ENCODE measurements at regions not wholly inside any gene's neighbourhood (a gene's known extent, or its start where the extent isn't known, plus 50 kb on each side); places are given as distances from the start of the nearest gene placed in this dataset.
A peak's percentile ranks its signal among the peaks of the same experiment; 100 is the strongest.

GRCh38 chr18:3360211-3360610, 89.8 kb upstream of the TGIF1 start:
- no peak for DNase-seq

GRCh38 chr18:3367491-3368091, 82.4 kb upstream of the TGIF1 start:
- no peak for DNase-seq

GRCh38 chr18:3368193-3368592, 81.8 kb upstream of the TGIF1 start:
- DNase-seq, result no peak

GRCh38 chr18:3379685-3380084, 70.3 kb upstream of the TGIF1 start:
- no peak for DNase-seq

- DNase-seq, result peak in 1 of 6 experiments; percentile 3
These were observed 69.5 kb upstream of the TGIF1 start for GRCh38 chr18:3380384-3380961.

GRCh38 chr18:3383381-3383915, 66.5 kb upstream of the TGIF1 start:
- no peak for DNase-seq

- DNase-seq, result no peak
These were observed 65.1 kb upstream of the TGIF1 start for GRCh38 chr18:3384664-3385563.

- DNase-seq, result no peak
These were observed 61.6 kb upstream of the TGIF1 start for GRCh38 chr18:3388323-3388722.

GRCh38 chr18:3388980-3389379, 61.0 kb upstream of the TGIF1 start:
- DNase-seq, result no peak

GRCh38 chr18:3389977-3390376, 60.0 kb upstream of the TGIF1 start:
- no peak for DNase-seq

- DNase-seq, result no peak
These were observed 58.1 kb upstream of the TGIF1 start for GRCh38 chr18:3391704-3392466.

- no peak for DNase-seq
These were observed 57.5 kb upstream of the TGIF1 start for GRCh38 chr18:3392467-3392855.

GRCh38 chr18:3394648-3395047, 55.3 kb upstream of the TGIF1 start:
- DNase-seq, result no peak

GRCh38 chr18:3395466-3395865, 54.5 kb upstream of the TGIF1 start:
- DNase-seq, result no peak

- DNase-seq, result no peak
These were observed 52.8 kb upstream of the TGIF1 start for GRCh38 chr18:3397031-3397750.

GRCh38 chr18:3397786-3398185, 52.2 kb upstream of the TGIF1 start:
- no peak for DNase-seq
